CD4-positive, alpha-beta T cell (primary cell): ENCODE measurements at regions not wholly inside any gene's neighbourhood (a gene's known extent, or its start where the extent isn't known, plus 50 kb on each side); places are given as distances from the start of the nearest gene placed in this dataset.

Experiments used
- ATAC-seq: fragments of 200-7000 bp; cut with Tn5 transposase; one replicate; pipeline ENCODE4 v1.10.0; 2022; ENCODE audit warnings: mild to moderate bottlenecking; ENCODE audit not compliant: poor library complexity
- CTCF ChIA-PET: fragments of 350-600 bp; sonication (Branson Sonifier 250); formaldehyde crosslinking; loops from one replicate; lab custom pipeline; 2021; ENCODE audit warnings: antibody characterized with exemption, inconsistent platforms; lab: Charles Lee
- POLR2A ChIA-PET: fragments of 350-600 bp; sonication (Branson Sonifier 250); formaldehyde crosslinking; loops from one replicate; lab custom pipeline; 2021; ENCODE audit warnings: antibody characterized with exemption, inconsistent platforms; lab: Charles Lee
- DNase-seq, 14 experiments: peaks; one replicate each; pipeline ENCODE4 v3.0.0-alpha.2; 2013 to 2020; ENCODE audit warnings: mixed read lengths in 2 of 14
- H3K27ac ChIP-seq, 2 donors: one replicate each; pipeline versions ENCODE4 v1.5.1 to v1.7.0; 2013; ENCODE audit warnings: low read length in 2 of 2, low read depth in 1 of 2, mild to moderate bottlenecking in 1 of 2
- H3K27me3 ChIP-seq, 2 experiments: 1 replicate in 1 of 2; 2 replicates in 1 of 2; pipeline versions ENCODE4 v1.6.1 to v1.7.0; 2013; ENCODE audit warnings: low read length in 2 of 2, control low read depth in 1 of 2, mild to moderate bottlenecking in 1 of 2, moderate library complexity in 1 of 2; ENCODE audit not compliant: insufficient read depth in 2 of 2, control insufficient read depth in 1 of 2
- H3K36me3 ChIP-seq: one replicate; pipeline ENCODE4 v1.6.1; 2013; ENCODE audit warnings: low read length, control low read depth; ENCODE audit not compliant: insufficient read depth
- H3K4me1 ChIP-seq: one replicate; pipeline ENCODE4 v1.6.1; 2013; ENCODE audit warnings: low read length, control low read depth; ENCODE audit not compliant: insufficient read depth
- H3K4me3 ChIP-seq: one replicate; pipeline ENCODE4 v1.5.1; 2013; ENCODE audit warnings: mild to moderate bottlenecking, low read length, moderate library complexity
- H3K9me3 ChIP-seq, 2 experiments: 1 replicate in 1 of 2; 2 replicates in 1 of 2; pipeline versions ENCODE4 v1.6.1 to v1.7.0; 2013; ENCODE audit warnings: low read length in 2 of 2, mild to moderate bottlenecking in 2 of 2, control low read depth in 1 of 2, moderate library complexity in 1 of 2; ENCODE audit not compliant: control insufficient read depth in 1 of 2, insufficient read depth in 1 of 2
- H3K27ac Mint-ChIP-seq: one replicate; pipeline ENCODE4 v1.8.0; 2020; ENCODE audit warnings: mixed read lengths
- H3K27me3 Mint-ChIP-seq: one replicate; pipeline ENCODE4 v1.8.0; 2021; ENCODE audit warnings: mixed read lengths
- H3K36me3 Mint-ChIP-seq: one replicate; pipeline ENCODE4 v1.8.0; 2021; ENCODE audit warnings: low read depth, mixed read lengths
- H3K4me1 Mint-ChIP-seq: one replicate; pipeline ENCODE4 v1.8.0; 2021; ENCODE audit warnings: low read depth, mixed read lengths
- H3K4me3 Mint-ChIP-seq: one replicate; pipeline ENCODE4 v1.8.0; 2020; ENCODE audit warnings: mild to moderate bottlenecking, mixed read lengths
- H3K9me3 Mint-ChIP-seq: one replicate; pipeline ENCODE4 v1.8.0; 2020; ENCODE audit warnings: mixed read lengths
- CTCF ChIP-seq: fragments of 200-600 bp; IDR thresholded peaks from one replicate; pipeline ENCODE4 v1.8.0; 2022; ENCODE audit warnings: antibody characterized with exemption, mild to moderate bottlenecking
- intact Hi-C, 2 experiments: fragments of 100-400 bp; cut with DNase I in 1 of 2; cut with micrococcal nuclease in 1 of 2; formaldehyde crosslinking; loops; one replicate each; pipeline versions ENCODE4 v1.15.1 to v1.9.0; 2023 to 2025; cut with DNase I, micrococcal nuclease

- Histone ChIP-seq H3K9me3 (no peaks in the 10 kb centered on the region), H3K36me3 (no peaks in the 10 kb centered on the region), H3K27me3 (no peaks in the 10 kb centered on the region), H3K4me1 (no peaks in the 10 kb centered on the region), H3K4me3 (no peak overlapping the region), H3K27ac (no peak overlapping the region)
- no peaks in the 10 kb centered on the region for H3K36me3 Mint-ChIP-seq
- ChIA-PET CTCF (interaction anchor here (1.0 kb wide), 1 partner anchor 11 kb away, joined by 3 read pairs; no protein-coding TSS in a partner anchor), POLR2A (no interaction called here)
- ATAC-seq: no peak
- no peaks in the 10 kb centered on the region for H3K9me3 Mint-ChIP-seq
- no peaks in the 10 kb centered on the region for H3K4me1 Mint-ChIP-seq
- H3K27me3 Mint-ChIP-seq: no peaks in the 10 kb centered on the region
- no peak for DNase-seq
- intact Hi-C loops: no loop called here
- no peak for TF ChIP-seq CTCF
- H3K27ac Mint-ChIP-seq: no peak overlapping the region
- H3K4me3 Mint-ChIP-seq: no peak overlapping the region
Observed at GRCh38 chr13:50452756-50453155, 390.7 kb downstream of the DLEU7 start.

- H3K4me3 Mint-ChIP-seq: no peak overlapping the region
- no peaks in the 10 kb centered on the region for H3K36me3 Mint-ChIP-seq
- POLR2A ChIA-PET: no interaction called here
- intact Hi-C loops: no loop called here
- Histone ChIP-seq H3K4me3 (no peak overlapping the region), H3K4me1 (no peaks in the 10 kb centered on the region), H3K27ac (no peak overlapping the region), H3K27me3 (no peaks in the 10 kb centered on the region), H3K36me3 (no peaks in the 10 kb centered on the region), H3K9me3 (no peaks in the 10 kb centered on the region)
- ATAC-seq: no peak
- H3K9me3 Mint-ChIP-seq: no peaks in the 10 kb centered on the region
- no peak overlapping the region for H3K27ac Mint-ChIP-seq
- H3K27me3 Mint-ChIP-seq: no peaks in the 10 kb centered on the region
- no peaks in the 10 kb centered on the region for H3K4me1 Mint-ChIP-seq
- DNase-seq: no peak
- CTCF ChIA-PET: interaction anchor here (1.0 kb wide), 1 partner anchor 10 kb away, joined by 3 read pairs; no protein-coding TSS in a partner anchor
- no peak for TF ChIP-seq CTCF
Observed at GRCh38 chr13:50453188-50453587, 390.3 kb downstream of the DLEU7 start.

DNA sequence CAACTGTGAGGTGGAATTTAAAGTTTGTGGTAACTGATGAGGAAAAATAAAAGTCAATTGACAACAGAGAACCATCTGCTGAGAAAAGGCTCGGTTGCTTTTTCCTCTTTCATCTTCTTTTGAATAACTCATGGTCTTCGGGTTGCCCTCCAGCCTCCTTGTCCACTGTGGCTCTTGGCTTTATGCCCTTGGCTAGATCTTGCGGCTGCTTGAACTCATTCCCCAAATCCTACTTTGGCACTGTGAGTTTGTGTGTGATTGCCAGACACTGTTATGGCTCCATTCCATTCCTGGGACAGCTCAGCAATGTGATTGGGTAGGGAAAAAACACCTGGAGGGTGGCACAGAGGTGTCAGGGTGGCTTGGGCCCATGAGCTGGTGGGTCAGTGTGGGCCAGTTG, 387.4 kb downstream of the DLEU7 start:
- no peak for TF ChIP-seq CTCF
- no peak overlapping the region for H3K4me3 ChIP-seq
- CTCF ChIA-PET: no interaction called here
- H3K4me1 Mint-ChIP-seq: no peaks in the 10 kb centered on the region
- POLR2A ChIA-PET: no interaction called here
- no peaks in the 10 kb centered on the region for H3K36me3 Mint-ChIP-seq
- ATAC-seq (no peak), DNase-seq (no peak)
- H3K27me3 Mint-ChIP-seq: no peaks in the 10 kb centered on the region
- H3K9me3 Mint-ChIP-seq: no peaks in the 10 kb centered on the region
- H3K4me3 Mint-ChIP-seq: no peak overlapping the region
- intact Hi-C loops: no loop called here
- no peak overlapping the region for H3K27ac Mint-ChIP-seq
- no peaks in the 10 kb centered on the region for H3K4me1 ChIP-seq
- H3K36me3 ChIP-seq: no peaks in the 10 kb centered on the region
- no peak overlapping the region for H3K27ac ChIP-seq
- no peaks in the 10 kb centered on the region for H3K9me3 ChIP-seq
- no peaks in the 10 kb centered on the region for H3K27me3 ChIP-seq
